ENCODE measurements at regions not wholly inside any gene's neighbourhood (a gene's known extent, or its start where the extent isn't known, plus 50 kb on each side); places are given as distances from the start of the nearest gene placed in this dataset.

GRCh38 chr5:74303578-74303977, 336.9 kb downstream of the ENC1 start:
- TF ChIP-seq POLR2A (IDR thresholded peaks at IDR 0.05; ENCODE audit: low read depth, low read length), result no peak
- no peak for TF ChIP-seq POLR2AphosphoS5 (IDR thresholded peaks at IDR 0.05; ENCODE audit: low read depth, low read length)
- TF ChIP-seq TAF1 (IDR thresholded peaks at IDR 0.05; ENCODE audit: borderline replicate concordance, low read depth, low read length), result no peak
